ELF-1 (cell line): ENCODE measurements at regions not wholly inside any gene's neighbourhood (a gene's known extent, or its start where the extent isn't known, plus 50 kb on each side); places are given as distances from the start of the nearest gene placed in this dataset.
"Not testable (repeated sequence)": the region's sequence is repeated elsewhere in the genome, so short reads cannot be mapped to it uniquely, and the experiment has no call there.

ENCODE experiments used
- DNase-seq: peaks from one replicate; pipeline ENCODE4 v3.0.0-alpha.2; 2016; ENCODE audit warnings: low read depth, low spot score

- no peak for DNase-seq
These were observed 113.0 kb downstream of the SNRPN start for GRCh38 chr15:25067725-25068309.

- no peak for DNase-seq
These were observed 113.9 kb downstream of the SNRPN start for GRCh38 chr15:25068696-25069095.

GRCh38 chr15:25070353-25070963, 115.7 kb downstream of the SNRPN start:
- no peak for DNase-seq

- DNase-seq, result no peak
These were observed 118.2 kb downstream of the SNRPN start for GRCh38 chr15:25072857-25073476.

GRCh38 chr15:25087137-25087536, 132.3 kb downstream of the SNRPN start:
- DNase-seq, result no peak

GRCh38 chr15:25088261-25088790, 133.5 kb downstream of the SNRPN start:
- DNase-seq, result no peak

- no peak for DNase-seq
These were observed 134.8 kb downstream of the SNRPN start for GRCh38 chr15:25089577-25089976.

- DNase-seq, result no peak
These were observed 135.4 kb downstream of the SNRPN start for GRCh38 chr15:25090073-25090733.

- no peak for DNase-seq
These were observed 136.8 kb downstream of the SNRPN start for GRCh38 chr15:25091421-25092158.

- DNase-seq, result no peak
These were observed 137.9 kb downstream of the SNRPN start for GRCh38 chr15:25092661-25093060.

- no peak for DNase-seq
These were observed 138.8 kb downstream of the SNRPN start for GRCh38 chr15:25093455-25094029.

GRCh38 chr15:25094066-25094465, 139.3 kb downstream of the SNRPN start:
- DNase-seq, result no peak

- no peak for DNase-seq
These were observed 139.7 kb downstream of the SNRPN start for GRCh38 chr15:25094519-25094918.

GRCh38 chr15:25095179-25095578, 140.4 kb downstream of the SNRPN start:
- DNase-seq, result no peak

GRCh38 chr15:25099966-25100365, 145.2 kb downstream of the SNRPN start:
- DNase-seq, result not testable (repeated sequence)

GRCh38 chr15:25106209-25106608, 151.4 kb downstream of the SNRPN start:
- no peak for DNase-seq

GRCh38 chr15:25133804-25134203, 179.0 kb downstream of the SNRPN start:
- DNase-seq, result no peak

GRCh38 chr15:25134546-25134945, 179.8 kb downstream of the SNRPN start:
- no peak for DNase-seq

- peak; percentile 13 for DNase-seq
These were observed 181.3 kb downstream of the SNRPN start for GRCh38 chr15:25136119-25136518.

- DNase-seq, result no peak
These were observed 182.2 kb downstream of the SNRPN start for GRCh38 chr15:25137013-25137412.

GRCh38 chr15:25169318-25169717, 214.5 kb downstream of the SNRPN start:
- DNase-seq, result no peak
